ENCODE measurements at regions not wholly inside any gene's neighbourhood (a gene's known extent, or its start where the extent isn't known, plus 50 kb on each side); places are given as distances from the start of the nearest gene placed in this dataset.

DNA sequence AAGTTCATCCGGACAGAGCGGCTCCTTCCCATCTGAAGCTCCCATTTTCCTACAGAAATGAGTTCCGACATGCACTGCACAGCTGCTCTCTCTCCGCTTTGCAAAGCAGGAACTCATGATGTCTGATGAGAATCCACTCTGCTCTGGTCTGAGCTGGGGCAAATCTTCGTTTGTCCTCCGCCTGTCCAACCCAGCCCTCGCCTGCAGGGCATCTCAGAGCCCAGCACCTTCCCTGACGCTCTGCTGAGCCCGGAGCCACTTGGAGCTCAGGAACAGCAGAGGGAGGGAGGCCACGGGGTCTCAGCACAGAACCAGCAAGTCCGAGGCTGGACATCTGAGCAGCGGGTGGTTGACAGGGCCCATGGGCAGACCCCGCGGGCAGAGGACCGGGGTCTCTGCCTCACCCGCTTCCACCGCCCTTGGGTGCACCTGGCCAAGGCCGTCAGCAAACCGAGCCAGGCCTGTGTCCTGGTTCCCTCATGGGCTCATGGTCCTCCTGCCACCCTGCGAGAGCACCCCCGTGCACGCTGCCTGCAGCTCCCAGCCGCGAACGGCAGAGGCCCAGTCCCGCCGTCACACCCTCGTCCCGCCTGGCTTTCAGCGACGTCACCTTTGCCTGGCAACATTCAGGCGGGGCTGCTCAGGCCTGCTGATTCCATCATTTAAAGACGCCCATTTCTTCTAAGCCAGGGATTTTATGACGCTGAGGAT, 78.5 kb upstream of the BHLHE23 start:
- DNase-seq, result no peak

DNA sequence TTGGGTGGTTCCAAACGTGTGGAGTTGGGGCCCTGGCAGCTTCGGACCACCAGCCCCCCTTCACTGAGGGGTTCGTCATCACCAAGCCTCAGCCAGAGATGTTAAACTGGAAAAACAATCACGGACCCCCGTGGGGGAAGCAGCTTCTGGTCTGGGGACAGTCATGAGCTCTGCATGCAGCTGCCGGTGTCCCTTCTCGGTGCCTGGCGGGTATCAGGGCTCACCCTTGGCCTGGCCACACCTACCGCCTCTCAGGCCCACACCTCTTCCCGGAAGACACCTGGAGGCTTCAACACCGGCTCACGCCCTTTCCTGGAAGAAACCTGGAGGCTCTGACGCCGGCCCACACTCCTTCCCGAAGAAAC, 77.8 kb upstream of the BHLHE23 start:
- no peak for DNase-seq

DNA sequence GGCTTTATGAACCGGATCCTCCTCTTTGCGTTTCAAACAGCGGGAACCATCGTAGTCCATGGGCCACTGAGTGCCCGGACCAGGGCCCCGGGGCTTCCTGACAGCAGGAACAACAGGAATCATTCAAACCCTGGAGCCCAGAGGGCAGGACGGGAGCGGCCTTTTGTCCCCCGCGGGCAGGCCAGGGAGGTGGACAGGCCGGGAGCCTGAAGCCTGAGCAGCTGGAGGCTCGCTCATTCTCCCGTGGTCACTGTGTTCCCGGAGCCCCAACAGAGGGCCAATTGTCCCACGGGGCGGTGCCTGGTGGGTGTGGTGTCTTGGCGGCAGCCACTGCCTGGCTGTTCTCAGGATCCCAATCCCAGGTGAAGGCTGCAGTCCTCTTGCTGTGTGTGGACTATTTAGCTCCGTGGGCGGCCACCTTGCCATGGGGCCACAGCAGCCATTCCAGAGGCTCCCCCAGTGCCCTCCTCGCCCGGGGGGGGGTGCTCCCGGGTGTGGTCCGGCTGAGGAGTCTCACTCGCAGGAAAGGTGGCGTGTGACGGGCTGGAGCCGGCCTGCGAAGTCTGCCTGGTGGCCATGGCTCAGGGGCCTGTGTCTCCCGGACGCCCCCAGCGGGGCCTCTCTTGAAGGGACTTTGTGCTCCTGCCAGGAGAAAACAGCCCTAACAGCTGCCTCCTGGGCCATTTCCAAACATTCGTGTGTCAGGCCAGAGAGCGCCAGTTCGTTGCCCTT, 77.2 kb upstream of the BHLHE23 start:
- DNase-seq, result no peak

DNA sequence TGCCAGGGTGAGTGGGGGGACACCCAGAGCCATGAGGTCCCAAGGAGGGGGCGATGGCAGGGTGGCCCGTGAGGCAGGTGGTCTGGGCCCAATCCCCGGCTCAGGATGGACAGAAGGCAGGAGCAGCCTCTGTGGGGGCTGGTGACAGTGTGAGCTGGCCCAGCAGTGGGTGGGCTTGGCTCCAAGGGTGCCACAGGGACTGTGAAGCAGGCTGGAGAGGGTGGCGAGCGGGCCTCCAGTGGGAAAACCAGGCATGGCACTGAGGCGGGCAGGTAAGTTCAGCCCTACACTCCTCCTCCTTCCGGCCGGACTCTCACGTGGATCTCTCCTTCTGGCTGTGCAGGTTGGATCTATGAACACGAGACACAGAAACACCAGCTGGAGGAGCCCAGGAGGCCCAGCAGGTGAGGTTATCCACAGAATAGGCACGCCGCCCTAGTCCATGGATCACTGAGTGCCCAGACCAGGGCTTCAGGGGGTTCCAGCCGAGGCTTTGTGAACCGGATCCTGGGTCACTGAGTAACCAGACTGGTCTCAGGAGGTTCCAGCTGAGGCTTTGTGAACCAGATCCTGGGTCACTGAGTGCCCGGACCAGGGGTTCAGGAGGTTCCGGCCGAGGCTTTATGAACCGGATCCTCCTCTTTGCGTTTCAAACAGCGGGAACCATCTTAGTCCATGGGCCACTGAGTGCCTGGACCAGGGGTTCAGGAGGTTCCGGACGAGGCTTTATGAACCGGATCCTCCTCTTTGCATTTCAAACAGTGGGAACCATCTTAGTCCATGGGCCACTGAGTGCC, 76.4 kb upstream of the BHLHE23 start:
- no peak for DNase-seq

DNA sequence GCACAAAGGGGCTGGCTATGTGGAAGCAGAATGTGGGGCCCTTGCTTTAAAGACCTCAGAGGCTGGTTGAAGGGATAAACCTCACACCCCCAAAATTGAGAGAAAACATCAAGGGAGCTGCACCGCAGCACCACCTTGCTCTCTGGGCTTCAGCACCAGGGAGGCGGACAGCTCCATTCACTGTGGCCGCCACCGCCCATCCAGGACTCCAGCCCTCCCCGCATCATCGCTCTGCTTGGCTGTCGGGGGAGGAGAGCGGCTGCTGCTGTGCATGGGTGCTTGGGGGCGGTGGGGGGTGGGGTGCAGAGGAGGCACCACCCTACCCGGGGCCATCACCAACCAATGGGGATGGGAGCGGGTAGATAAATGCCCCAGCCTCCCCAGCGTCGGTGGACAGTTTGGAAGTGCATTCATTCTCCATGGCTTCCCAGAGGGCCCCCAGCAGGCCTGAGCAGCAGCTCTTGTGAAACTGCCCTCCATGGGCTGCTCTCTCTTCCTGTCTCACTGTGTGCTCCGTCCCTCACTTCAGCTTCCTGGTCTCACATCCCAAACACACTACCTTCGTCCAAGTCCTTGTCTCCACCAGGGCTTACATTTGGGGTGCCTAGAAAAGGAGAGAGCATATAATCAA, 75.7 kb upstream of the BHLHE23 start:
- no peak for DNase-seq

DNA sequence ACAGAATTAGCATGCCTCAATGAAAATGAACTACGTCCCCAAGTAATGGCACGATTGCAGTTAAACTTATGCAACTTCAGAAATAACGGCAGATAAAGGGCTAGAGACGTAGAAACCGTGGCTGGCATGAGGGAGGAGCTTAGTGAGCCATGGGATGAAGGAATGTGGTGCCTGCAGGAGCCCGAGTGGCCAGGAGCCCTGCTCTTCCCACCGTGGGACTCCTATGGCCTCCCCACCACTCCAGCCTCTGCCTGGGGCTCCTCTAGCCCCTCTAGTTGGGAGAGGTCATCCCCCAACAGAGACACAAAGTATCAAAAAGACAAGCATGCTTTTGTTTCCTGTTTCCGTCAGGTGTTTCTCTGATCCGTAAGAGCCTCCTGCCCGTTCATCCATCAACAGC, 75.1 kb upstream of the BHLHE23 start:
- DNase-seq, result no peak

DNA sequence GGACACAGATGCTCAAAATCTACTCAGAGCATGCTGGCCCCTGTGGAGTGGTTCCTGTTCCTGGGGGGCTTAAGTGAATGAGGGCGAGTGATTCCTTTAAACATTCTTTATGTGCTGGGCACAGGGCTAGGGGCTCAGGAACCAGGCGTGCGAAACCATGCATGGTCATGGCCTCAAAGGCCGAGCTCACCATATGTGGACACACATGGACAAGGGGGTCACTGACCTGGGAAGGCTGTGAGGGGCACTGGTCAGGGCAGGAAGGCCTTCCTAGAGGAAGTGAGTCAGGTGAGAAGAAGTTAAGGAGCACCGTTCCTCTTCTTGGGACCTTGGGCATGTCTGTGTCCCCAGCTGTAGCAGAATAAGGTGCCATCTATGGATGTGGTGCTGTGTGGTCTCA, 74.6 kb upstream of the BHLHE23 start:
- no peak for DNase-seq

DNA sequence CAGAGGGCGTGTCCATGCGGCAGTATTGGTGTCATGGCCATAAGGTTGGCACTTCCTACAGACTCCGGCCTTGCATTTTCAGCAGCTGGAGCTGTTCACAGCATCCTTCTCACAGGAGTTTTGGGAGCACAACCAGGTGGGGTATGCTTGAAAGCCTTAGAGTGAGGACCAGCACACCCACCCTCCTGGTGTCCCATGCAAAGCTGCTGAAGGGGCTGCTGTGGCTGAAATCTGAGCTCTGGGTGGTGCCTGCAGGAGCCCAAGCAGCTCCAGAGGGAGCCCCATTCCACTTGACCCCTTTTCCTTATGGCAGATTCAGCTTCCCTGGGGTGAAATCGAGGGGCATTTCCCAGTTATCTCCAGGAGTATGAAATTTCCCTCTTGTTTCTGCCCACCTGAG, 74.0 kb upstream of the BHLHE23 start:
- DNase-seq, result no peak

DNA sequence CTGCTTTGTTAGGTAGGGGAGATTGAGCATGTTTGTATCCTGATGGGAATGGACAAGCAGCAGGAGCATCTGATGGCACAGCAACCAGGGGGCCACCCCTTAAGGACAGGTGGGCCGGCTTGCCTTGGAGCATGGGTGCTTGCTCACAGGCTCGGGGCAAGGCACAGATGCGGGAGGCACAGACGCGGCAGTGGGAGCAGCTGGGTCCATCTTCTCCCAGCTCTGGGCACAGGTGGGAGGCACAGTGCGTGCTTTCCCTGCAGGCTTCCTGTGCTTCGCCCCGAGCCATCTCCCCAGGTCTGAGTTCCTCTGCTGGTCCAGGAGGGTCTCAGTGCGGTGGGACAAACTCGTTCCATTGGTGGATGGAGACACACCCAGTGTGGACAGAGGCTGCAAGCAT, 73.6 kb upstream of the BHLHE23 start:
- DNase-seq, result no peak

DNA sequence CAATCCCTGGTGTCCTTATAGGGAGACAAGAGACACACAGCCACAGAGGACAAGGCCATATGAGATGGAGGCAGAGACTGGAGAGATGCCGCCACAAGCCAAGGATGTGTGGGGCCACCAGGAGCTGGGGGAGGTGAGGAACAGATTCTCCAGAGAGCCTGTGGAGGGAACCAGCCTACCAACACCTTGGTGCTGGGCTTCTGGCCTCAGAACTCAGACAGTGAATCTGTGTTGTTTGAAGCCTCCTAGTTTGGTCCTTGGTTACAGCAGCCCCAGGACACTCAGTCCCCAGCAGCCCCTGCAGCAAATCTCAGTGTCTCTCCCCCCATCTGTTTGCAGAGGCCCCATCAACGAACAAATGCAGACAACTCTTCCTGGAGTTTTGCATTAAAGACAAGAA, 73.2 kb upstream of the BHLHE23 start:
- no peak for DNase-seq

DNA sequence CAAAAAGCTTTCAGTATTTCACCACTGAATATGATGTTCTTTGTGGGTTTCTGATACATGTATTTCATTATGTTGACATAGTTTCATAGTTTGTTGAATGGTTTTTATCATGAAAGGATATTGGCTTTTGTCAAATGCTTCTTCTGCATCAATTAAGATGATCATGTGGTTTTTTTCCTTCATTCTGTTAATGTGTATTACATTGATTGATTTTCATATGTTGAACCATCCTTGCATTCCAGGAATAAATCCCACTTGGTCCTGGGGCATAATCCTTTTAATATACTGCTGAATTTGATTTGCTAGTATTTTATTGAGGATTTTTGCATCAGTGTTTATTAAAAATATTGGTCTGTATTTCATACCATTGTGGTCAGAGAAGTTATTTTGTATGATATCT, 70.9 kb upstream of the BHLHE23 start:
- DNase-seq, result no peak

DNA sequence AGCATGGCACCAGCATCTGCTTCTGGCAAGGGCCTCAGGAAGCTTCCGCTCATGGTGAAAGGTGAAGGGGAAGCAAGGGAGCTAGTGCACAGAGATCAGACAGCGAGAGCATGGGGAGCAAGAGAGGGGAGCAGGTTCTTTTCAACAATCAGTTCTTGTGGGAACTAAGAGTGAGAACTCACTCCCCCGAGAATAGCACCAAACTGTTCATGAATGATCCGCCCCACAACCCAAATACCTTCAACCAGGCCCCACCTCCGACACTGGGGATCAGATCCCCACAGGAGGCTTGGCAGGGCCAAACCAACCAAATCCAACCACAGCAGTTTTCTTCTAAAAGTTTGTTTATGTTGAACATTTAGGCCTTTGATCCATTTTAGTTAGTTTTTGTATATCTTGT, 69.7 kb upstream of the BHLHE23 start:
- DNase-seq, result no peak

DNA sequence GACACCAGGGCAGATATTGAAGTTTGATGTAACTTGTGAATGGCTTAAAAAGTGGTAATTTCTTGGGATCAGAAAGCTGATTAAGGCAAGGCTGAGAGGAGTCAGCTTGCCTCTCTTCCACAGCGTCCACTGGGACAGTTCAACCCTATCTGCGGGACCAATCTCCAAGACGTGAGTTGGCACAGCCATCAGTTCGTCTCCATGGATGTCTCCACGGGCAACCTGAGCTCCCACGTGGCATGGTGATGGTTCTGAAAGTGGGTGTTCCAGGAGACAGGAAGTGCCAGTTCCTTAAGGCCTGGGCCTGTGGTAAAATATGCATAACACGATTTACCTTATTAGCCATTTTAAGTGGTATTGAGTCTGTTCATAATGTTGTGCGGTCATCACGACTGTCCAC, 67.9 kb upstream of the BHLHE23 start:
- DNase-seq, result no peak

DNA sequence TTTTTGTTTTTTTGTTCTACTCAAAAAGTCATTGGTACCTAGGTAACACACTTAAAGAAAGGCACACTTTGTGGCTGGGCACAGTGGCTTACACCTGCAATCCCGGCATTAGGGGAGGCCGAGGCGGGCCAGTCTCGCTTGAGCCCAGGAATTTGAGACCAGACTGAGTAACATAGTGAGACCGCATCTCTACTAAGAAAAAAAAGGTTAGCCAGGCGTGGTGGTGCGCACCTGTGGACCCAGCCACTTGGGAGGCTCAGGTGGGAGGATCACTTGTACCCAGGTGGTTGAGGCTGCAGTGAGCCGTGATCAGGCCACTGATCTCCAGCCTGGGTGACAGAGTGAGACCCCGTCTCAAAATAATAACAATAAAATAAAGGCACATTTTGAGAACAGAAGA, 67.4 kb upstream of the BHLHE23 start:
- no peak for DNase-seq

DNA sequence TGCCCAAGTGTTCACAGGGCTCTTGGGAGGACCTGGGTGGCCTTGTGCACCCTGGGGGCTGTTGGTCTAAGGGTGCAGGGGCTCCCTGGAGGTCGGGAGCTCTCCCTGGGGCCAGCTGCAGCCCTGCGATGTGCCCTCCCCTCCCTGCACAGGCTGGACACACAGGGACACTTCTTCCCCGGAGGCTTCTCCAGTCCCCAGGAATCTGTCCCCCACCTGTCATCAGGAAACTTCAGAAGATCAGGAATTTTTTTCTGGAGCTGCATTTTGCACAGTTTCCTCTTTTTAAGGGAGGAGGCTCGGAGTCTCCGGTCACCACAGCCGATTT, 66.9 kb upstream of the BHLHE23 start:
- DNase-seq, result no peak

DNA sequence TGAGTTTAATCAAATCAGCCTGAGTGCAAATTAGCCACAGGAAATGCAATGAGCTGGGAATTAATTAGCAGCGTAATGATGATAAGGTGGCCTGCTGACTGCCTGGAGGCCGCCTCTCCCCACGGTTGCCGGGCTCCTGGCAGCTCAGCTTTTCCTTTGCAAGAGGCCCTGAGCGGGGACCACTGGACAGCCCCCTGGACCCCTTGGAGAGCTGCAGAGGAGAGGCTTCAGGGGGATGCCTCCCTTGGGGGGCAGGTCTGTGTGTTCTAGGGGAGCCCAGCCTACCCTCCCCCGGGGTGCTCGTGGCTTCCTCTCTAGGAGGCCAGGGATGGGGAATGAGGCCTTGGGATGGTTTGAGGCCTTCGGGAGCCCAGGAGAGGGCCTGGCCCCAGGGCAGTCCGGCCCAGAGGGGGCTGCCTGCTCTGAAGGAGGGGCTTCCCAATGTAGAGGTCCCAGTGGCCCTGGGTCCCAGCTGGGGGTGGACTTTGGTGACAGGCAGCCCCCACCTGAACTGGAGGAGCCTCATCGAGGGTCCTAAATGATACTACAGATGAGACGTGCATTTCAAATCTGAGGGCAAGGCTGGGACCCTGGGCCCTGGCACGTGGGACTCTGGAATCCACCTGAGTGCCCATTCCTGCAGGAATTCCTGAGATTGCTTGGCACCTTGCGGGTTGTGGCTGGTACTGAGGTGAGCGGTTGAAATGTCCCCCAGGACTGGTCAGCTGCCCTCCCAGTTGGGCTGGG, 66.4 kb upstream of the BHLHE23 start:
- no peak for DNase-seq

DNA sequence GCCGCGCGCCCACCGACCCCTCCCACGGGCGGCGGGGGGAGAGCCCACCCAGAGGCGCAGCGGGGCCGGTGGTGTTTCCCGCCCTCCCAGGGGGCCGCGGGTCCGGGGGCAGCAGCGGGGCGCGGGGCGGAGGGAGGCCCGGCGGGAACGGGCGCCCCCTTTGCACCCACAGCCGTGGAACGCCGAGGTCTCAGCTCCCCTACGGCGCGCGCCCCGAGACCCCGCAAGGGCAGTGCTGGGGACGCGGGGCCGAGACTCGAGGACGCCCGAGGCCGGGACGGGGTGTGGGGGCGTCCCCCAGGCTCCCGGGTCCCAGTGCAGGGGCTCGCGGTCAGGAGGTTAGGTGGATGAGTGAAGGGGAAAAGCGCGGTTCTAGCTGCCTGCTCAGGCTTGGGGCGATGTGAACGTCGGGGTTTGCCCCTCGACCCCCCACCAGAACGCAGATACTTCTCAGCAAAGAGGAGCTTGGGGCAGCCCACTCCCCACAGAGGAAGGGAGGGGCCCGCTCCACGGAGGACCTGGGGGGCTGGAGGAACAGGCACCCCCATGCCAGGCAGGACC, 65.5 kb upstream of the BHLHE23 start:
- no peak for DNase-seq

DNA sequence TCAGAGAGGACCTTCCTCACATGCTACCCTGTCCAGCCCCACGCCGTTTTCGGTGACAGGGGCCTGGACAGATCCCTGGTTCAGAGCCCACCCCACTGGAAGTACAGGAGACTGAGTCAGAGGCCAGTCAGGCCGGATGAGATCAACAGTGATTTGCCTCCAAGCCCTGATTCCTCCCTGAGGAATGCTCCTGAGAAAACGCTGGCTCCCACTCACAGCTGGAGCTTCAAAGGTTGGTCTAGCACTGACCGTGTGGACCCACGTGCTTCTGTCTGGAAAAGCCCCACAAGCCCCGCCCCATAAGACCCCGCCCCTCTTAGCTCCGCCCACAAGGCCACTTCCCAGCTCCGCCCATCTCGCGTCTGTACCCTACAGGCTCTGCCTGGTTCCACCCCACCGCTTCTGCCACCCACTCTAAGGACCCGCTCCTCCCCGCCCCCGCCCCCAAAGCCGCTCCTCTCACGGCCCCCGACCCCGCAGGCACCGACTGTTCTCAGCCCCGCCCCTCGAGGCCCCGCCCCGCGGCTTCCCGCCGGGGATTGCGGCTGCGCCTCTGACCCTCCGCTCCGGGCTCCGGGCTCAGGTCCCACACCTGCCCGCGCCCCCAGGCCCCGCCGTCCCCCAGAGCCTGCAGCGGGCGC, 64.9 kb upstream of the BHLHE23 start:
- DNase-seq, result no peak

DNA sequence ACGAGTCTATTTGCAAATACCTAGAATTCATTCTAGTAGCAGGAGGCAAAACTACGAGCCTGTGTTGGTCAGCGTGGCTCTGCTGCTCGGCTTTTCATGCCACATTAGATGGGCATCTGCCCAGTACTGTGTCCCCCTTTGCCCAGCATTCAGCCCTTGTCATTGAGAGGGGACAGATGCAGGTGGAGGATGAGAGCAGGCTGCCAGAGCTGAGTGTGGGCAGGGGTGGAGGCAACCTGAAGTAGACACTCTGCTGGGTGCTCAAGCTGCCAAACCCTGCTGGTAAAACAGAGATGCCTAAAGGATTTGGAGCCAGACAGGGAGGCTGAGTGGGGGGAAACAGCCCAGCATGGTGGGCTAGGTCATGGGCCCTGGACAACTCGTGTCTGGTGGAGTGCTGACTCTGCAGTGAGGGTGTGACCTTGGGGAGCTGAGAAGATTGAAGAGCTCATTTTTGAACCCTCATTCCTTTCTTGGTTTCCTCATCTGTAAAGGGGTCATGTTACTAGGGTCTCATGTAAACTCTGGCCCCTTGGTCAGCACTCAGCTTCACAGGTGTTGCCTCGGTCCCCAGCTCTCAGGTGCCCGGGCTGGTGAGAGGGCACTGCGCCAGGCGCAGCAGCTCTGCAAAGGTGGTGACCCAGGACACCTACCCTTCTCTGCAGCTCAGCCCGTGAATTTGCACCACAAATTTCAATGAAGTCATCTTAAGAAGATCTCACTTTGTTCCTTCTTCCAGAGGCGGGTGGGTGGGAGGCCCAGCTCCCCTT, 64.2 kb upstream of the BHLHE23 start:
- DNase-seq, result no peak

DNA sequence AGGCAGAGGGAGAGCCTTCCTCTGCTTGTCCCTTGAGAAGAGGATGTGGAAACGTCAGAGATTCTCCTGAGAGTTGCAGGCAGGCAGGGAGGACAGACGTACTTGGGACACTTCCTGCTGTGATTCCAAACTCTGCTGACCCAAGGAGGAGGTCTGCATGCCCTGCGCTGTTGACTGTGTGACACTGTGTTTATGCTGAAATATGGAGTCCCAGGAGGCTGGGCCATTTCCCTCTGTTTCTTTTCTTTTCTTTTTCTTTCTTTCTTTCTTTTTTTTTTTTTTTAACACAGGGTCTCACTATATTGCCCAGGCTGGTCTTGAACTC, 63.5 kb upstream of the BHLHE23 start:
- no peak for DNase-seq

DNA sequence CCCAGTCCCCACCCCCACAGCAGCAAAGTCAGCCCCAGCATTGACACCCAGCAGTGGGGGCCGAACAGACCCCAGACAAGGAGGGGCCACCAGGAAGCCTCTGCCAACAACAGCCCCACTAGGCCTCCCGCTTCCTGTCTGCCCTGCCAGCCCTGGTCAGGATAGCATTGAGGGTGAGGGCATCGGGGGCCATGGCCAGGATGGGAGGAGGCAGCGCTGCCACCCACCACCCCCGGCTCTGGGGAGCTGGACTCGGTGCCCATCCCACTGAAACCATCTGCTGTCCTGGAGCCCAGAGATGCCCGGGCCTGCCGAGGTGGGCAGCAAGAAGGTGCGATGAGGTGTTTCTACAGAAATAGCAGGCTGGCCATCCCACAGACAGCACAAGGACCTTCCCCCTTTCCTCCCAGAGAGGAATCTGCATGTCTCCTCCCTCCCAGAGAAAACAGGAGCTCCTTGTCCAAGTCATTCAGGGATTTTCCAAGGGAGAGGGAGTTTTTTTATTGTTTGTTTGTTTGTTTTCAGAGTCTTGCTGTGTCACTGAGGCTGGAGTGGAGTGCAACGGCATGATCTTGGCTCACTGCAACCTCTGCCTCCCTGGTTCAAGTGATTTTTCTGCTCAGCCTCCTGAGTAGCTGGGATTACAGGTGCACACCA, 62.1 kb upstream of the BHLHE23 start:
- no peak for DNase-seq

All from effector CD4-positive, alpha-beta T cell (primary cell).